Hematopoietic multipotent progenitor cell treated with erythropoietin and hydrocortisone succinate and interleukin-3 and kit ligand, for 8 days (in vitro differentiated cells): ENCODE measurements at regions not wholly inside any gene's neighbourhood (a gene's known extent, or its start where the extent isn't known, plus 50 kb on each side); places are given as distances from the start of the nearest gene placed in this dataset.
A peak's percentile ranks its signal among the peaks of the same experiment; 100 is the strongest.
"Not testable (repeated sequence)": the region's sequence is repeated elsewhere in the genome, so short reads cannot be mapped to it uniquely, and the experiment has no call there.

Source experiments
- DNase-seq: peaks from one replicate; pipeline ENCODE4 v3.0.0-alpha.2; 2015

GRCh38 chr9:26789959-26790358, 102.6 kb downstream of the CAAP1 start:
- DNase-seq, result no peak

GRCh38 chr9:26786564-26786963, 106.0 kb downstream of the CAAP1 start:
- DNase-seq, result no peak

GRCh38 chr9:26782899-26783298, 109.7 kb downstream of the CAAP1 start:
- no peak for DNase-seq

- DNase-seq, result no peak
These were observed 110.7 kb downstream of the CAAP1 start for GRCh38 chr9:26781906-26782305.

- DNase-seq, result not testable (repeated sequence)
These were observed 112.3 kb downstream of the CAAP1 start for GRCh38 chr9:26780307-26780706.

- DNase-seq, result no peak
These were observed 113.5 kb downstream of the CAAP1 start for GRCh38 chr9:26779062-26779461.

GRCh38 chr9:26775391-26775790, 117.2 kb downstream of the CAAP1 start:
- no peak for DNase-seq

GRCh38 chr9:26773056-26773455, 119.5 kb downstream of the CAAP1 start:
- no peak for DNase-seq

GRCh38 chr9:26770821-26771220, 121.8 kb downstream of the CAAP1 start:
- DNase-seq, result no peak

GRCh38 chr9:26768145-26768544, 124.5 kb downstream of the CAAP1 start:
- no peak for DNase-seq

- no peak for DNase-seq
These were observed 131.9 kb downstream of the CAAP1 start for GRCh38 chr9:26760675-26761074.

GRCh38 chr9:26758655-26759054, 133.9 kb downstream of the CAAP1 start:
- no peak for DNase-seq

GRCh38 chr9:26756881-26757280, 135.7 kb downstream of the CAAP1 start:
- DNase-seq, result no peak

- no peak for DNase-seq
These were observed 137.1 kb downstream of the CAAP1 start for GRCh38 chr9:26755476-26755875.

GRCh38 chr9:26754509-26755164, 138.0 kb downstream of the CAAP1 start:
- DNase-seq, result no peak

- no peak for DNase-seq
These were observed 138.6 kb downstream of the CAAP1 start for GRCh38 chr9:26753971-26754370.

GRCh38 chr9:26750162-26750561, 142.4 kb downstream of the CAAP1 start:
- no peak for DNase-seq

GRCh38 chr9:26748449-26749058, 144.0 kb downstream of the CAAP1 start:
- no peak for DNase-seq

- no peak for DNase-seq
These were observed 145.0 kb downstream of the CAAP1 start for GRCh38 chr9:26747611-26748010.

GRCh38 chr9:26746357-26747072, 146.1 kb downstream of the CAAP1 start:
- DNase-seq, result no peak

GRCh38 chr9:26745111-26745510, 147.5 kb downstream of the CAAP1 start:
- no peak for DNase-seq

- DNase-seq, result peak; percentile 40
These were observed 148.2 kb downstream of the CAAP1 start for GRCh38 chr9:26744191-26744965.

GRCh38 chr9:26742828-26743476, 149.7 kb downstream of the CAAP1 start:
- DNase-seq, result no peak
